Astrocyte (in vitro differentiated cells and primary cell): ENCODE measurements at regions not wholly inside any gene's neighbourhood (a gene's known extent, or its start where the extent isn't known, plus 50 kb on each side); places are given as distances from the start of the nearest gene placed in this dataset.

Experiments used
- DNase-seq: peaks from one replicate; pipeline ENCODE4 v3.0.0-alpha.2; 2010; ENCODE audit warnings: low read depth
- FAIRE-seq: peaks from 2 replicates; lab custom pipeline; 2011; peaks lifted over from hg19 to GRCh38; lab: Jason Lieb, UNC
- H2AFZ ChIP-seq: 2 replicates; pipeline ENCODE4 v1.6.0; 2012; ENCODE audit warnings: low read depth, low read length, inconsistent platforms
- H3K27ac ChIP-seq: 2 replicates; pipeline ENCODE4 v1.5.1; 2011; ENCODE audit warnings: low read depth, low read length, inconsistent platforms
- H3K27me3 ChIP-seq: 2 replicates; pipeline ENCODE4 v1.6.0; 2011; ENCODE audit warnings: low read length, inconsistent platforms; ENCODE audit not compliant: insufficient read depth
- H3K36me3 ChIP-seq: 2 replicates; pipeline ENCODE4 v1.5.1; 2011; ENCODE audit warnings: low read length, inconsistent platforms; ENCODE audit not compliant: insufficient read depth
- H3K4me1 ChIP-seq: 2 replicates; pipeline ENCODE4 v1.5.1; 2011; ENCODE audit warnings: low read length, inconsistent platforms; ENCODE audit not compliant: insufficient read depth
- H3K4me2 ChIP-seq: 2 replicates; pipeline ENCODE4 v1.6.0; 2012; ENCODE audit warnings: low read length, inconsistent platforms
- H3K4me3 ChIP-seq: 2 replicates; pipeline ENCODE4 v1.5.1; 2011; ENCODE audit warnings: low read depth, mild to moderate bottlenecking, low read length, inconsistent platforms; ENCODE audit not compliant: insufficient read depth
- H3K79me2 ChIP-seq: 2 replicates; pipeline ENCODE4 v1.6.0; 2012; ENCODE audit warnings: mild to moderate bottlenecking, low read length, inconsistent platforms; ENCODE audit not compliant: insufficient read depth
- H3K9ac ChIP-seq: 2 replicates; pipeline ENCODE4 v1.6.0; 2012; ENCODE audit warnings: mild to moderate bottlenecking, low read length, inconsistent platforms
- H3K9me3 ChIP-seq: 2 replicates; pipeline ENCODE4 v1.5.1; 2012; ENCODE audit warnings: low read depth, mild to moderate bottlenecking, low read length, inconsistent platforms; ENCODE audit not compliant: insufficient read depth
- H4K20me1 ChIP-seq: 2 replicates; pipeline ENCODE4 v1.6.0; 2012; ENCODE audit warnings: low read length, inconsistent platforms; ENCODE audit not compliant: insufficient read depth
- H3K27ac Mint-ChIP-seq: one replicate; pipeline ENCODE4 v1.8.0; 2021; ENCODE audit warnings: mild to moderate bottlenecking, mixed read lengths; ENCODE audit not compliant: unreplicated experiment
- H3K27me3 Mint-ChIP-seq: one replicate; pipeline ENCODE4 v1.8.0; 2021; ENCODE audit warnings: low read depth, mixed read lengths; ENCODE audit not compliant: unreplicated experiment
- H3K36me3 Mint-ChIP-seq: one replicate; pipeline ENCODE4 v1.8.0; 2021; ENCODE audit warnings: low read depth, mixed read lengths; ENCODE audit not compliant: unreplicated experiment
- H3K4me1 Mint-ChIP-seq: one replicate; pipeline ENCODE4 v1.8.0; 2021; ENCODE audit warnings: low read depth, mixed read lengths; ENCODE audit not compliant: unreplicated experiment
- H3K4me3 Mint-ChIP-seq: one replicate; pipeline ENCODE4 v1.8.0; 2021; ENCODE audit warnings: mild to moderate bottlenecking, moderate library complexity, mixed read lengths; ENCODE audit not compliant: unreplicated experiment
- H3K9me3 Mint-ChIP-seq: one replicate; pipeline ENCODE4 v1.8.0; 2021; ENCODE audit warnings: mild to moderate bottlenecking, mixed read lengths; ENCODE audit not compliant: unreplicated experiment
- EZH2 ChIP-seq: IDR thresholded peaks from 2 replicates; pipeline ENCODE4 v1.6.1; 2012; ENCODE audit warnings: mild to moderate bottlenecking, low read length, inconsistent platforms; ENCODE audit not compliant: insufficient read depth
- TF ChIP-seq, protein P1 (sequence below): IDR thresholded peaks from 2 replicates; pipeline ENCODE4 v1.5.1; 2011; ENCODE audit warnings: low read depth, mild to moderate bottlenecking, inconsistent platforms, low read length, moderate library complexity; ENCODE audit not compliant: insufficient read depth

- peaks cover 5% of the 10 kb centered on the region for H3K9me3 ChIP-seq
Observed at GRCh38 chr6:4243237-4243636, 107.9 kb upstream of the ECI2 start.

GRCh38 chr6:4242601-4243000, 107.2 kb upstream of the ECI2 start:
- Histone ChIP-seq H3K4me3 (no peak overlapping the region), H3K4me2 (no peak overlapping the region), H3K27me3 (no peaks in the 10 kb centered on the region), H3K79me2 (no peaks in the 10 kb centered on the region), H3K36me3 (no peaks in the 10 kb centered on the region), H3K4me1 (no peaks in the 10 kb centered on the region), H3K27ac (no peak overlapping the region), H3K9me3 (peaks cover 5% of the 10 kb centered on the region), H2AFZ (no peak overlapping the region), H4K20me1 (no peaks in the 10 kb centered on the region), H3K9ac (no peak overlapping the region)
- no peaks in the 10 kb centered on the region for H3K4me1 Mint-ChIP-seq
- no peaks in the 10 kb centered on the region for H3K27me3 Mint-ChIP-seq
- no peak overlapping the region for H3K4me3 Mint-ChIP-seq
- peaks cover 3% of the 10 kb centered on the region for H3K9me3 Mint-ChIP-seq
- DNase-seq (no peak), FAIRE-seq (no peak)
- no peaks in the 10 kb centered on the region for H3K36me3 Mint-ChIP-seq
- no peak for TF ChIP-seq EZH2
- TF ChIP-seq, protein P1, sequence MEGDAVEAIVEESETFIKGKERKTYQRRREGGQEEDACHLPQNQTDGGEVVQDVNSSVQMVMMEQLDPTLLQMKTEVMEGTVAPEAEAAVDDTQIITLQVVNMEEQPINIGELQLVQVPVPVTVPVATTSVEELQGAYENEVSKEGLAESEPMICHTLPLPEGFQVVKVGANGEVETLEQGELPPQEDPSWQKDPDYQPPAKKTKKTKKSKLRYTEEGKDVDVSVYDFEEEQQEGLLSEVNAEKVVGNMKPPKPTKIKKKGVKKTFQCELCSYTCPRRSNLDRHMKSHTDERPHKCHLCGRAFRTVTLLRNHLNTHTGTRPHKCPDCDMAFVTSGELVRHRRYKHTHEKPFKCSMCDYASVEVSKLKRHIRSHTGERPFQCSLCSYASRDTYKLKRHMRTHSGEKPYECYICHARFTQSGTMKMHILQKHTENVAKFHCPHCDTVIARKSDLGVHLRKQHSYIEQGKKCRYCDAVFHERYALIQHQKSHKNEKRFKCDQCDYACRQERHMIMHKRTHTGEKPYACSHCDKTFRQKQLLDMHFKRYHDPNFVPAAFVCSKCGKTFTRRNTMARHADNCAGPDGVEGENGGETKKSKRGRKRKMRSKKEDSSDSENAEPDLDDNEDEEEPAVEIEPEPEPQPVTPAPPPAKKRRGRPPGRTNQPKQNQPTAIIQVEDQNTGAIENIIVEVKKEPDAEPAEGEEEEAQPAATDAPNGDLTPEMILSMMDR, result no peak
- H3K27ac Mint-ChIP-seq, result no peak overlapping the region

More at GRCh38 chr6:4243237-4243636, 107.9 kb upstream of the ECI2 start:
- Histone ChIP-seq H3K27ac (no peak overlapping the region), H3K4me2 (no peak overlapping the region), H4K20me1 (no peaks in the 10 kb centered on the region), H3K27me3 (no peaks in the 10 kb centered on the region), H3K4me3 (no peak overlapping the region), H3K79me2 (no peaks in the 10 kb centered on the region), H2AFZ (no peak overlapping the region), H3K4me1 (no peaks in the 10 kb centered on the region), H3K36me3 (no peaks in the 10 kb centered on the region), H3K9ac (no peak overlapping the region)
- DNase-seq (no peak), FAIRE-seq (no peak)
- Mint-ChIP-seq H3K27ac (no peak overlapping the region), H3K36me3 (no peaks in the 10 kb centered on the region), H3K9me3 (peaks cover 3% of the 10 kb centered on the region), H3K4me1 (no peaks in the 10 kb centered on the region), H3K4me3 (no peak overlapping the region), H3K27me3 (no peaks in the 10 kb centered on the region)
- TF ChIP-seq EZH2, result no peak
- TF ChIP-seq, protein P1, result no peak

- no peak overlapping the region for H3K27ac Mint-ChIP-seq
- Histone ChIP-seq H4K20me1 (no peaks in the 10 kb centered on the region), H3K4me3 (no peak overlapping the region), H3K4me1 (no peaks in the 10 kb centered on the region), H3K9ac (no peak overlapping the region), H3K4me2 (no peak overlapping the region), H3K36me3 (no peaks in the 10 kb centered on the region), H3K27me3 (no peaks in the 10 kb centered on the region), H3K79me2 (no peaks in the 10 kb centered on the region), H3K27ac (no peak overlapping the region), H2AFZ (no peak overlapping the region), H3K9me3 (peaks cover 5% of the 10 kb centered on the region)
- no peak overlapping the region for H3K4me3 Mint-ChIP-seq
- H3K27me3 Mint-ChIP-seq, result no peaks in the 10 kb centered on the region
- H3K36me3 Mint-ChIP-seq, result no peaks in the 10 kb centered on the region
- peaks cover 3% of the 10 kb centered on the region for H3K9me3 Mint-ChIP-seq
- TF ChIP-seq, protein P1, result no peak
- no peak for TF ChIP-seq EZH2
- FAIRE-seq (no peak), DNase-seq (no peak)
- H3K4me1 Mint-ChIP-seq, result no peaks in the 10 kb centered on the region
Observed at GRCh38 chr6:4240148-4240547, 104.8 kb upstream of the ECI2 start.
